MM.1S (cell line): ENCODE measurements at regions not wholly inside any gene's neighbourhood (a gene's known extent, or its start where the extent isn't known, plus 50 kb on each side); places are given as distances from the start of the nearest gene placed in this dataset.

Experiments
- EZH2phosphoT487 ChIP-seq: fragments of 300-600 bp; sonication (generic); IDR thresholded peaks from 2 replicates; pipeline ENCODE4 v1.6.1; 2018; ENCODE audit warnings: antibody characterized with exemption, low read length
- TF ChIP-seq, protein P1 (sequence below): fragments of 300-600 bp; sonication (generic); IDR thresholded peaks from 2 replicates; pipeline ENCODE4 v1.5.1; 2016; ENCODE audit warnings: antibody characterized with exemption, low read length, mixed read lengths

DNA sequence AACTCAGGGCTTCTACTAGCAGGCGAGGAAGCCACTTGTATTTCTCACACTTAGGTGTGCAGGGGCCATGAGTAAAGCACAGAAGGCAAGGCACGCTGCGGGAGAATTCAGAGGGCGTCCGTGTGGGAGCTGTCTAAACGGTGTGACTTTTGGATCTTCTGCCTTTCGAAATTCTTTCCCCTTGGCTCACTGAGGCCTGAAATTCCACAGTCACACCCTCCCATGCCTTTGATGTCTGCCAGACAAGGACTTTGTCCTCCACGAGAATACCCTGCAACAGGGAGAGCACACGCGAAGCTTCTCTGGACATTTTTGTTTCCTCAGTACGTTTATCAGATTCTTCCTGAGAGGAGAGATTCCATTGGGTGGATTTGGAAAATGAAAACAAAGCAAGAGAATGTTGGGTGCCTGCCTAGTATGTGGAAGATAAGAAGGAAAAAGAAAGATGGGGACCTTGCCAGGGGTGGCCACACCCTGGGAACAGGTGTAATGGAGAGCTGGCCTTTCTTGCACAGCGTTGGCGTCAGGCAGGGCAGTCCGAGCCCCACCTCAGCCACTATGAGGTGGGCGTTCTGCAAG lies 235.7 kb downstream of the MYLK4 start:
- TF ChIP-seq EZH2phosphoT487, result no peak
- TF ChIP-seq, protein P1, sequence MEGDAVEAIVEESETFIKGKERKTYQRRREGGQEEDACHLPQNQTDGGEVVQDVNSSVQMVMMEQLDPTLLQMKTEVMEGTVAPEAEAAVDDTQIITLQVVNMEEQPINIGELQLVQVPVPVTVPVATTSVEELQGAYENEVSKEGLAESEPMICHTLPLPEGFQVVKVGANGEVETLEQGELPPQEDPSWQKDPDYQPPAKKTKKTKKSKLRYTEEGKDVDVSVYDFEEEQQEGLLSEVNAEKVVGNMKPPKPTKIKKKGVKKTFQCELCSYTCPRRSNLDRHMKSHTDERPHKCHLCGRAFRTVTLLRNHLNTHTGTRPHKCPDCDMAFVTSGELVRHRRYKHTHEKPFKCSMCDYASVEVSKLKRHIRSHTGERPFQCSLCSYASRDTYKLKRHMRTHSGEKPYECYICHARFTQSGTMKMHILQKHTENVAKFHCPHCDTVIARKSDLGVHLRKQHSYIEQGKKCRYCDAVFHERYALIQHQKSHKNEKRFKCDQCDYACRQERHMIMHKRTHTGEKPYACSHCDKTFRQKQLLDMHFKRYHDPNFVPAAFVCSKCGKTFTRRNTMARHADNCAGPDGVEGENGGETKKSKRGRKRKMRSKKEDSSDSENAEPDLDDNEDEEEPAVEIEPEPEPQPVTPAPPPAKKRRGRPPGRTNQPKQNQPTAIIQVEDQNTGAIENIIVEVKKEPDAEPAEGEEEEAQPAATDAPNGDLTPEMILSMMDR, result no peak
